D341Med (cell line): ENCODE measurements at regions not wholly inside any gene's neighbourhood (a gene's known extent, or its start where the extent isn't known, plus 50 kb on each side); places are given as distances from the start of the nearest gene placed in this dataset.

Experiments used
- DNase-seq: peaks from one replicate; pipeline ENCODE4 v3.0.0; 2012; ENCODE audit warnings: low spot score

- DNase-seq = no peak
Measured at GRCh38 chr5:171650597-171650996, 135.0 kb upstream of the SMIM23 start.

- DNase-seq = no peak
Measured at GRCh38 chr5:171651102-171651501, 134.5 kb upstream of the SMIM23 start.

- DNase-seq = no peak
Measured at GRCh38 chr5:171654881-171655280, 130.7 kb upstream of the SMIM23 start.

GRCh38 chr5:171657473-171657872 lies 128.1 kb upstream of the SMIM23 start:
- DNase-seq = no peak

- no peak for DNase-seq
Measured at GRCh38 chr5:171659896-171660295, 125.7 kb upstream of the SMIM23 start.

GRCh38 chr5:171660434-171660833 lies 125.2 kb upstream of the SMIM23 start:
- DNase-seq = no peak

- no peak for DNase-seq
Measured at GRCh38 chr5:171661143-171661542, 124.5 kb upstream of the SMIM23 start.

GRCh38 chr5:171663311-171664085 lies 122.1 kb upstream of the SMIM23 start:
- DNase-seq = no peak

GRCh38 chr5:171664489-171664888 lies 121.1 kb upstream of the SMIM23 start:
- DNase-seq = no peak

- DNase-seq = no peak
Measured at GRCh38 chr5:171666815-171667214, 118.8 kb upstream of the SMIM23 start.

GRCh38 chr5:171667341-171668096 lies 118.1 kb upstream of the SMIM23 start:
- DNase-seq = peak; percentile 36

- no peak for DNase-seq
Measured at GRCh38 chr5:171668097-171668412, 117.6 kb upstream of the SMIM23 start.

- no peak for DNase-seq
Measured at GRCh38 chr5:171669571-171669970, 116.0 kb upstream of the SMIM23 start.

- DNase-seq = no peak
Measured at GRCh38 chr5:171672556-171672955, 113.1 kb upstream of the SMIM23 start.

GRCh38 chr5:171673328-171673727 lies 112.3 kb upstream of the SMIM23 start:
- no peak for DNase-seq

GRCh38 chr5:171673840-171674239 lies 111.8 kb upstream of the SMIM23 start:
- DNase-seq = no peak

- no peak for DNase-seq
Measured at GRCh38 chr5:171675511-171675910, 110.1 kb upstream of the SMIM23 start.

GRCh38 chr5:171676286-171676944 lies 109.2 kb upstream of the SMIM23 start:
- no peak for DNase-seq

GRCh38 chr5:171678646-171679045 lies 107.0 kb upstream of the SMIM23 start:
- no peak for DNase-seq

- DNase-seq = no peak
Measured at GRCh38 chr5:171680485-171680884, 105.1 kb upstream of the SMIM23 start.

- no peak for DNase-seq
Measured at GRCh38 chr5:171681061-171681460, 104.6 kb upstream of the SMIM23 start.

- no peak for DNase-seq
Measured at GRCh38 chr5:171681677-171682076, 103.9 kb upstream of the SMIM23 start.

GRCh38 chr5:171682801-171683200 lies 102.8 kb upstream of the SMIM23 start:
- DNase-seq = no peak
